HEK293 (cell line): ENCODE measurements at regions not wholly inside any gene's neighbourhood (a gene's known extent, or its start where the extent isn't known, plus 50 kb on each side); places are given as distances from the start of the nearest gene placed in this dataset.

Experiments used
- CTCF ChIA-PET: fragments of 350-600 bp; formaldehyde crosslinking; extraction: SDS; loops from one replicate; lab custom pipeline; 2021; ENCODE audit warnings: antibody characterized with exemption; lab: Yijun Ruan, JAX
- POLR2A ChIA-PET: fragments of 300-600 bp; formaldehyde crosslinking; extraction: SDS; loops from one replicate; lab custom pipeline; 2020; ENCODE audit warnings: antibody characterized with exemption, inconsistent platforms; lab: Yijun Ruan, JAX
- H3K27ac ChIP-seq: fragments of 200-500 bp; sonication (Bioruptor generic); 2 replicates; pipeline ENCODE4 v1.5.1; 2014; ENCODE audit warnings: low read depth, low read length, control low read depth, inconsistent platforms; ENCODE audit errors: extremely low read depth
- H3K36me3 ChIP-seq, 2 experiments: fragments of 200-500 bp in 1 of 2; sonication (Bioruptor generic) in 1 of 2; 1 replicate in 1 of 2; 2 replicates in 1 of 2; pipeline ENCODE4 v1.5.1; 2014 to 2017; ENCODE audit warnings: inconsistent platforms in 2 of 2, low read length in 2 of 2; ENCODE audit not compliant: control insufficient read depth in 2 of 2, insufficient read depth in 1 of 2
- H3K4me1 ChIP-seq: fragments of 200-500 bp; sonication (Bioruptor generic); 2 replicates; pipeline ENCODE4 v1.5.1; 2014; ENCODE audit warnings: mild to moderate bottlenecking, low read length, inconsistent platforms; ENCODE audit not compliant: control insufficient read depth, insufficient read depth
- H3K4me3 ChIP-seq: 2 replicates; pipeline ENCODE4 v1.5.1; 2011; ENCODE audit warnings: low read depth, mild to moderate bottlenecking, control low read depth, low read length, moderate library complexity
- H3K9me3 ChIP-seq: fragments of 200-500 bp; sonication (Bioruptor generic); 2 replicates; pipeline ENCODE4 v1.5.1; 2014; ENCODE audit warnings: low read depth, low read length, inconsistent platforms; ENCODE audit not compliant: control insufficient read depth, insufficient read depth
- BCL11B ChIP-seq: fragments of 450-650 bp; formaldehyde crosslinking; IDR thresholded peaks from 2 replicates; pipeline ENCODE4 v1.5.1; 2016; ENCODE audit warnings: low read depth, missing biosample characterization, missing genetic modification characterization
- OVOL3 ChIP-seq: fragments of 450-650 bp; formaldehyde crosslinking; IDR thresholded peaks from 2 replicates; pipeline ENCODE4 v1.5.1; 2016; ENCODE audit warnings: missing biosample characterization, missing genetic modification characterization
- REPIN1 ChIP-seq: fragments of 450-650 bp; formaldehyde crosslinking; IDR thresholded peaks from 2 replicates; pipeline ENCODE4 v1.5.1; 2017; ENCODE audit warnings: missing biosample characterization, missing genetic modification characterization, low read depth
- SCRT2 ChIP-seq: fragments of 450-650 bp; formaldehyde crosslinking; IDR thresholded peaks from 2 replicates; pipeline ENCODE4 v1.5.1; 2016; ENCODE audit warnings: missing biosample characterization, missing genetic modification characterization
- ZFHX2 ChIP-seq: fragments of 450-650 bp; formaldehyde crosslinking; conservative IDR thresholded peaks from 2 replicates; pipeline ENCODE4 v1.5.1; 2016; ENCODE audit warnings: missing biosample characterization, missing genetic modification characterization
- ZNF223 ChIP-seq: fragments of 450-650 bp; formaldehyde crosslinking; IDR thresholded peaks from 2 replicates; pipeline ENCODE4 v1.5.1; 2016; ENCODE audit warnings: missing biosample characterization, missing genetic modification characterization
- ZNF239 ChIP-seq: fragments of 450-650 bp; formaldehyde crosslinking; IDR thresholded peaks from 2 replicates; pipeline ENCODE4 v1.5.1; 2016; ENCODE audit warnings: missing biosample characterization, missing genetic modification characterization
- ZNF335 ChIP-seq: fragments of 450-650 bp; formaldehyde crosslinking; conservative IDR thresholded peaks from 2 replicates; pipeline ENCODE4 v1.5.1; 2016; ENCODE audit warnings: missing biosample characterization, missing genetic modification characterization
- ZNF529 ChIP-seq: fragments of 450-650 bp; formaldehyde crosslinking; IDR thresholded peaks from 2 replicates; pipeline ENCODE4 v1.5.1; 2017; ENCODE audit warnings: missing genetic modification characterization, missing biosample characterization; ENCODE audit not compliant: insufficient replicate concordance
- ZNF549 ChIP-seq: fragments of 450-650 bp; IDR thresholded peaks from 2 replicates; pipeline ENCODE4 v1.5.1; 2018; ENCODE audit warnings: missing biosample characterization, missing genetic modification characterization, mild to moderate bottlenecking, inconsistent platforms, moderate library complexity
- ZNF555 ChIP-seq: fragments of 450-650 bp; formaldehyde crosslinking; conservative IDR thresholded peaks from 2 replicates; pipeline ENCODE4 v1.5.1; 2017; ENCODE audit warnings: missing biosample characterization, mild to moderate bottlenecking, missing genetic modification characterization, inconsistent platforms
- ZNF561 ChIP-seq: fragments of 450-650 bp; IDR thresholded peaks from 2 replicates; pipeline ENCODE4 v1.5.1; 2018; ENCODE audit warnings: missing biosample characterization, missing genetic modification characterization, borderline replicate concordance
- ZNF600 ChIP-seq: fragments of 450-650 bp; formaldehyde crosslinking; IDR thresholded peaks from 2 replicates; pipeline ENCODE4 v1.5.1; 2016; ENCODE audit warnings: missing biosample characterization, missing genetic modification characterization
- ZNF654 ChIP-seq: fragments of 450-650 bp; formaldehyde crosslinking; IDR thresholded peaks from 2 replicates; pipeline ENCODE4 v1.5.1; 2016; ENCODE audit warnings: low read depth, missing biosample characterization, missing genetic modification characterization
- ZNF830 ChIP-seq: fragments of 450-650 bp; IDR thresholded peaks from 2 replicates; pipeline ENCODE4 v1.5.0; 2018; ENCODE audit warnings: missing biosample characterization, missing genetic modification characterization, low read depth, mild to moderate bottlenecking, moderate library complexity
- ZSCAN23 ChIP-seq: fragments of 450-650 bp; formaldehyde crosslinking; IDR thresholded peaks from 2 replicates; pipeline ENCODE4 v1.5.1; 2016; ENCODE audit warnings: missing biosample characterization, missing genetic modification characterization
- TF ChIP-seq, protein P1 (sequence below): sonication (generic); formaldehyde crosslinking; IDR thresholded peaks from 2 replicates; pipeline ENCODE4 v1.8.1; 2022; ENCODE audit warnings: mild to moderate bottlenecking, moderate library complexity, missing genetic modification reagents
- TF ChIP-seq, protein P2 (sequence below): fragments of 450-650 bp; formaldehyde crosslinking; IDR thresholded peaks from 2 replicates; pipeline ENCODE4 v1.5.1; 2016; ENCODE audit warnings: missing biosample characterization, missing genetic modification characterization, borderline replicate concordance
- TF ChIP-seq, protein P3 (sequence below): fragments of 450-650 bp; formaldehyde crosslinking; IDR thresholded peaks from 2 replicates; pipeline ENCODE4 v1.5.1; 2016; ENCODE audit warnings: missing biosample characterization, missing genetic modification characterization
- TF ChIP-seq, protein P4 (sequence below): fragments of 450-650 bp; formaldehyde crosslinking; IDR thresholded peaks from 2 replicates; pipeline ENCODE4 v1.5.1; 2016; ENCODE audit warnings: missing biosample characterization, missing genetic modification characterization

DNA sequence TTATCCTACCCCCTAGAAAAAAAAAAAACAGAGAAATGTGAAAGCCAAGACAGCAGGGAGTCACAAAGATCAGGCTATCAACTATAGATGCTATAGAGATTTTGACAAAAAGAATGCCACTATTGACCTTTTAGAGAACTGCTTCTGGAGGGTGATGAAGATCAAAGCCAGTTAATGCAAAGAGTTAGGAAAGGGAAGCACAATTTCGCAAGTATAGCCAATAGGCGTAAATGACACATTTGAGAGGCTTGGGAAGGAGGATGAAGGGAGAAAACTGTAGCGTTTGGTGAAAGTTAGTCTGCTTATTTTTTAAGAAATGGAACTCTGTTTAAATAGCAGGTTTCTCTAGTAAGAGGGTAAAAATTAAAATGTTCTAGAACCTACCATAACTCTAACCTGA lies 190.7 kb downstream of the DUSP6 start:
- CTCF ChIA-PET: no interaction called here
- POLR2A ChIA-PET: no interaction called here
- Histone ChIP-seq H3K27ac (no peak overlapping the region), H3K9me3 (no peaks in the 10 kb centered on the region), H3K4me3 (no peak overlapping the region), H3K36me3 (no peaks in the 10 kb centered on the region), H3K4me1 (peaks cover 11% of the 10 kb centered on the region)
- no peak for TF ChIP-seq BCL11B (tag by site-specific recombination)
- no peak for TF ChIP-seq ZNF830 (tag by site-specific recombination)
- TF ChIP-seq OVOL3 (tag by site-specific recombination): no peak
- TF ChIP-seq ZNF555 (tag by site-specific recombination): no peak
- TF ChIP-seq ZNF654 (tag by site-specific recombination): no peak
- no peak for TF ChIP-seq ZNF561 (tag by site-specific recombination)
- TF ChIP-seq ZNF223 (tag by site-specific recombination): no peak
- TF ChIP-seq, protein P1, sequence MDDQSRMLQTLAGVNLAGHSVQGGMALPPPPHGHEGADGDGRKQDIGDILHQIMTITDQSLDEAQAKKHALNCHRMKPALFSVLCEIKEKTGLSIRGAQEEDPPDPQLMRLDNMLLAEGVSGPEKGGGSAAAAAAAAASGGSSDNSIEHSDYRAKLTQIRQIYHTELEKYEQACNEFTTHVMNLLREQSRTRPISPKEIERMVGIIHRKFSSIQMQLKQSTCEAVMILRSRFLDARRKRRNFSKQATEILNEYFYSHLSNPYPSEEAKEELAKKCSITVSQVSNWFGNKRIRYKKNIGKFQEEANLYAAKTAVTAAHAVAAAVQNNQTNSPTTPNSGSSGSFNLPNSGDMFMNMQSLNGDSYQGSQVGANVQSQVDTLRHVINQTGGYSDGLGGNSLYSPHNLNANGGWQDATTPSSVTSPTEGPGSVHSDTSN: no peak
- no peak for TF ChIP-seq ZNF529
- TF ChIP-seq, protein P2, sequence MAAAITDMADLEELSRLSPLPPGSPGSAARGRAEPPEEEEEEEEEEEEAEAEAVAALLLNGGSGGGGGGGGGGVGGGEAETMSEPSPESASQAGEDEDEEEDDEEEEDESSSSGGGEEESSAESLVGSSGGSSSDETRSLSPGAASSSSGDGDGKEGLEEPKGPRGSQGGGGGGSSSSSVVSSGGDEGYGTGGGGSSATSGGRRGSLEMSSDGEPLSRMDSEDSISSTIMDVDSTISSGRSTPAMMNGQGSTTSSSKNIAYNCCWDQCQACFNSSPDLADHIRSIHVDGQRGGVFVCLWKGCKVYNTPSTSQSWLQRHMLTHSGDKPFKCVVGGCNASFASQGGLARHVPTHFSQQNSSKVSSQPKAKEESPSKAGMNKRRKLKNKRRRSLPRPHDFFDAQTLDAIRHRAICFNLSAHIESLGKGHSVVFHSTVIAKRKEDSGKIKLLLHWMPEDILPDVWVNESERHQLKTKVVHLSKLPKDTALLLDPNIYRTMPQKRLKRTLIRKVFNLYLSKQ (tag by site-specific recombination): no peak
- no peak for TF ChIP-seq ZFHX2
- no peak for TF ChIP-seq ZNF239 (tag by site-specific recombination)
- TF ChIP-seq SCRT2 (tag by site-specific recombination): no peak
- TF ChIP-seq, protein P3, sequence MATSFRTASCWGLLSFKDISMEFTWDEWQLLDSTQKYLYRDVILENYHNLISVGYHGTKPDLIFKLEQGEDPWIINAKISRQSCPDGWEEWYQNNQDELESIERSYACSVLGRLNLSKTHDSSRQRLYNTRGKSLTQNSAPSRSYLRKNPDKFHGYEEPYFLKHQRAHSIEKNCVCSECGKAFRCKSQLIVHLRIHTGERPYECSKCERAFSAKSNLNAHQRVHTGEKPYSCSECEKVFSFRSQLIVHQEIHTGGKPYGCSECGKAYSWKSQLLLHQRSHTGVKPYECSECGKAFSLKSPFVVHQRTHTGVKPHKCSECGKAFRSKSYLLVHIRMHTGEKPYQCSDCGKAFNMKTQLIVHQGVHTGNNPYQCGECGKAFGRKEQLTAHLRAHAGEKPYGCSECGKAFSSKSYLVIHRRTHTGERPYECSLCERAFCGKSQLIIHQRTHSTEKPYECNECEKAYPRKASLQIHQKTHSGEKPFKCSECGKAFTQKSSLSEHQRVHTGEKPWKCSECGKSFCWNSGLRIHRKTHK (tag by site-specific recombination): no peak
- TF ChIP-seq, protein P4, sequence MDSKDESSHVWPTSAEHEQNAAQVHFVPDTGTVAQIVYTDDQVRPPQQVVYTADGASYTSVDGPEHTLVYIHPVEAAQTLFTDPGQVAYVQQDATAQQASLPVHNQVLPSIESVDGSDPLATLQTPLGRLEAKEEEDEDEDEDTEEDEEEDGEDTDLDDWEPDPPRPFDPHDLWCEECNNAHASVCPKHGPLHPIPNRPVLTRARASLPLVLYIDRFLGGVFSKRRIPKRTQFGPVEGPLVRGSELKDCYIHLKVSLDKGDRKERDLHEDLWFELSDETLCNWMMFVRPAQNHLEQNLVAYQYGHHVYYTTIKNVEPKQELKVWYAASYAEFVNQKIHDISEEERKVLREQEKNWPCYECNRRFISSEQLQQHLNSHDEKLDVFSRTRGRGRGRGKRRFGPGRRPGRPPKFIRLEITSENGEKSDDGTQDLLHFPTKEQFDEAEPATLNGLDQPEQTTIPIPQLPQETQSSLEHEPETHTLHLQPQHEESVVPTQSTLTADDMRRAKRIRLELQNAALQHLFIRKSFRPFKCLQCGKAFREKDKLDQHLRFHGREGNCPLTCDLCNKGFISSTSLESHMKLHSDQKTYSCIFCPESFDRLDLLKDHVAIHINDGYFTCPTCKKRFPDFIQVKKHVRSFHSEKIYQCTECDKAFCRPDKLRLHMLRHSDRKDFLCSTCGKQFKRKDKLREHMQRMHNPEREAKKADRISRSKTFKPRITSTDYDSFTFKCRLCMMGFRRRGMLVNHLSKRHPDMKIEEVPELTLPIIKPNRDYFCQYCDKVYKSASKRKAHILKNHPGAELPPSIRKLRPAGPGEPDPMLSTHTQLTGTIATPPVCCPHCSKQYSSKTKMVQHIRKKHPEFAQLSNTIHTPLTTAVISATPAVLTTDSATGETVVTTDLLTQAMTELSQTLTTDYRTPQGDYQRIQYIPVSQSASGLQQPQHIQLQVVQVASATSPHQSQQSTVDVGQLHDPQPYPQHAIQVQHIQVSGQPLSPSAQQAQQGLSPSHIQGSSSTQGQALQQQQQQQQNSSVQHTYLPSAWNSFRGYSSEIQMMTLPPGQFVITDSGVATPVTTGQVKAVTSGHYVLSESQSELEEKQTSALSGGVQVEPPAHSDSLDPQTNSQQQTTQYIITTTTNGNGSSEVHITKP (tag by site-specific recombination): no peak
- no peak for TF ChIP-seq ZNF549

DNA sequence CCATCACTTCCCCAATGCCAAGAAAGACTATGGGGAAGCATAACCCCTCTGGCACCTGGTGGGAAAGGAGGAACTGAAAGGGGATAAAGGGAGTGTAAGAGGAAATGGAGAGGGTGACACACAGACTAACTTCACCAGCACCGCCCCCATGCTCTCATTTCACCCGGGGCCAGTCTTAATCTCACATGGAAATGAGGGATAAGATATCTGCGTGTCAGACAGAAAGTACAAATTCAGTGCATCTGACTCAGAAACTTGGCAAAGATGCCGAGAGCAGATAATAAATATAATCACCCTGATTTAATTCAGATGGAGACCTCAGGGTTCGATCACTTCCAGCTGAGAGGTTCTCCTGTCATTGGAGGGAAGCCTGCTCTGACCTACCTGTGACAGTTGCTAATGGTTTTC lies 191.6 kb downstream of the DUSP6 start:
- H3K36me3 ChIP-seq: no peaks in the 10 kb centered on the region
- H3K9me3 ChIP-seq: no peaks in the 10 kb centered on the region
- H3K4me3 ChIP-seq: no peak overlapping the region
- CTCF ChIA-PET: no interaction called here
- POLR2A ChIA-PET: no interaction called here
- peaks cover 9% of the 10 kb centered on the region; the same call in 1 of the 2 replicates for H3K4me1 ChIP-seq
- no peak overlapping the region for H3K27ac ChIP-seq
- TF ChIP-seq ZNF600 (tag by site-specific recombination) (no peak), ZSCAN23 (tag by site-specific recombination) (no peak), REPIN1 (tag by site-specific recombination) (no peak), ZNF335 (no peak)
